Naive B cell (primary cell): ENCODE measurements at regions not wholly inside any gene's neighbourhood (a gene's known extent, or its start where the extent isn't known, plus 50 kb on each side); places are given as distances from the start of the nearest gene placed in this dataset.

Source experiments
- ATAC-seq, 2 donors: fragments of 150-1000 bp; cut with Tn5 transposase; 2 replicates each; pipeline ENCODE4 v1.10.0; 2021; ENCODE audit warnings: low read depth in 2 of 2, mild to moderate bottlenecking in 2 of 2, moderate library complexity in 2 of 2
- DNase-seq: peaks from one replicate; pipeline ENCODE4 v3.0.0; 2022
- H3K27ac Mint-ChIP-seq, 6 donors: one replicate each; pipeline ENCODE4 v1.8.0; 2020 to 2022; ENCODE audit warnings: mild to moderate bottlenecking in 6 of 6, mixed read lengths in 6 of 6, moderate library complexity in 5 of 6, inconsistent platforms in 2 of 6
- H3K27me3 Mint-ChIP-seq, 3 donors: one replicate each; pipeline ENCODE4 v1.8.0; 2021 to 2022; ENCODE audit warnings: mixed read lengths in 3 of 3, mild to moderate bottlenecking in 1 of 3
- H3K36me3 Mint-ChIP-seq, 2 donors: one replicate each; pipeline ENCODE4 v1.8.0; 2020 to 2022; ENCODE audit warnings: mixed read lengths in 2 of 2, inconsistent platforms in 1 of 2, mild to moderate bottlenecking in 1 of 2
- H3K4me1 Mint-ChIP-seq, 3 donors: one replicate each; pipeline ENCODE4 v1.8.0; 2020 to 2022; ENCODE audit warnings: mixed read lengths in 3 of 3, inconsistent platforms in 1 of 3, mild to moderate bottlenecking in 1 of 3, moderate library complexity in 1 of 3
- H3K4me3 Mint-ChIP-seq, 8 donors: one replicate each; pipeline ENCODE4 v1.8.0; 2020 to 2022; ENCODE audit warnings: mild to moderate bottlenecking in 8 of 8, mixed read lengths in 8 of 8, moderate library complexity in 8 of 8, inconsistent platforms in 2 of 8
- H3K9me3 Mint-ChIP-seq, 7 donors: one replicate each; pipeline ENCODE4 v1.8.0; 2020 to 2022; ENCODE audit warnings: mixed read lengths in 7 of 7, mild to moderate bottlenecking in 5 of 7, inconsistent platforms in 2 of 7, moderate library complexity in 1 of 7

GRCh38 chr10:101290881-101291280, 61.6 kb upstream of the LBX1 start:
- ATAC-seq = no peak
- DNase-seq = no peak
- peak overlapping the region in 5 of 8 donors; percentile 24 to 84 (median 45) for H3K4me3 Mint-ChIP-seq

GRCh38 chr10:101291331-101292193, 62.3 kb upstream of the LBX1 start:
- Mint-ChIP-seq H3K4me1 (peaks cover 7 to 20% (median 12%) of the 10 kb centered on the region in 3 donors), H3K36me3 (peaks cover 0 to 12% of the 10 kb centered on the region in 2 donors), H3K27me3 (peaks cover 72 to 87% (median 85%) of the 10 kb centered on the region in 3 donors), H3K9me3 (peaks cover 0 to 2% (median 0%) of the 10 kb centered on the region in 7 donors), H3K4me3 (peak overlapping the region; percentile 56 to 94 (median 88)), H3K27ac (no peak overlapping the region)
- DNase-seq = peak; percentile 35
- ATAC-seq = peak; percentile 71 to 74

More at GRCh38 chr10:101290881-101291280, 61.6 kb upstream of the LBX1 start:
- Mint-ChIP-seq H3K27me3 (peaks cover 74 to 91% (median 89%) of the 10 kb centered on the region in 3 donors), H3K4me1 (peaks cover 12 to 26% (median 13%) of the 10 kb centered on the region in 3 donors), H3K9me3 (peaks cover 0 to 2% (median 0%) of the 10 kb centered on the region in 7 donors), H3K36me3 (peaks cover 0 to 12% of the 10 kb centered on the region in 2 donors), H3K27ac (peak overlapping the region in 1 of 6 donors; percentile 81)

- peaks cover 70 to 87% (median 84%) of the 10 kb centered on the region in 3 donors for H3K27me3 Mint-ChIP-seq
- ATAC-seq (peak; percentile 20 to 39), DNase-seq (no peak)
- H3K4me1 Mint-ChIP-seq = peaks cover 5 to 12% (median 5%) of the 10 kb centered on the region in 3 donors
- peaks cover 0 to 2% (median 0%) of the 10 kb centered on the region in 7 donors for H3K9me3 Mint-ChIP-seq
- H3K27ac Mint-ChIP-seq = peak overlapping the region in 2 of 6 donors; percentile 19 to 66
- H3K4me3 Mint-ChIP-seq = peak overlapping the region; percentile 56 to 94 (median 88)
- peaks cover 0 to 12% of the 10 kb centered on the region in 2 donors for H3K36me3 Mint-ChIP-seq
Observed at GRCh38 chr10:101292194-101293006, 61.6 kb upstream of the BTRC start.

GRCh38 chr10:101293007-101293723, 60.8 kb upstream of the BTRC start:
- peaks cover 70 to 87% (median 84%) of the 10 kb centered on the region in 3 donors for H3K27me3 Mint-ChIP-seq
- H3K27ac Mint-ChIP-seq = peak overlapping the region in 1 of 6 donors; percentile 66
- H3K4me1 Mint-ChIP-seq = peaks cover 5 to 11% (median 9%) of the 10 kb centered on the region in 3 donors
- peak overlapping the region in 7 of 8 donors; percentile 46 to 94 (median 84) for H3K4me3 Mint-ChIP-seq
- H3K36me3 Mint-ChIP-seq = peaks cover 0 to 12% of the 10 kb centered on the region in 2 donors
- H3K9me3 Mint-ChIP-seq = peaks cover 0 to 2% (median 0%) of the 10 kb centered on the region in 7 donors
- ATAC-seq = no peak
- DNase-seq = no peak

- no peaks in the 10 kb centered on the region for H3K9me3 Mint-ChIP-seq
Observed at GRCh38 chr10:101294109-101294508, 59.9 kb upstream of the BTRC start.

GRCh38 chr10:101295261-101295660, 58.7 kb upstream of the BTRC start:
- Mint-ChIP-seq H3K9me3 (no peaks in the 10 kb centered on the region), H3K4me1 (peaks cover 6 to 11% (median 9%) of the 10 kb centered on the region in 3 donors), H3K36me3 (peaks cover 0 to 3% of the 10 kb centered on the region in 2 donors), H3K27ac (peak overlapping the region in 1 of 6 donors; percentile 36), H3K27me3 (peaks cover 57 to 83% (median 78%) of the 10 kb centered on the region in 3 donors), H3K4me3 (no peak overlapping the region)
- no peak for ATAC-seq
- no peak for DNase-seq

More at GRCh38 chr10:101294109-101294508, 59.9 kb upstream of the BTRC start:
- peaks cover 65 to 89% (median 83%) of the 10 kb centered on the region in 3 donors for H3K27me3 Mint-ChIP-seq
- peaks cover 6 to 11% (median 9%) of the 10 kb centered on the region in 3 donors for H3K4me1 Mint-ChIP-seq
- ATAC-seq = no peak
- H3K36me3 Mint-ChIP-seq = peaks cover 0 to 12% of the 10 kb centered on the region in 2 donors
- no peak overlapping the region for H3K27ac Mint-ChIP-seq
- peak overlapping the region in 1 of 8 donors; percentile 18 for H3K4me3 Mint-ChIP-seq
- DNase-seq = no peak

GRCh38 chr10:101297901-101298486, 56.0 kb upstream of the BTRC start:
- H3K9me3 Mint-ChIP-seq = peaks cover 0 to 2% (median 0%) of the 10 kb centered on the region in 7 donors
- peaks cover 62 to 84% (median 81%) of the 10 kb centered on the region in 3 donors for H3K27me3 Mint-ChIP-seq
- ATAC-seq = peak; percentile 77 to 83
- H3K4me1 Mint-ChIP-seq = peaks cover 4 to 6% (median 5%) of the 10 kb centered on the region in 3 donors
- no peak overlapping the region for H3K4me3 Mint-ChIP-seq
- no peak overlapping the region for H3K27ac Mint-ChIP-seq
- H3K36me3 Mint-ChIP-seq = no peaks in the 10 kb centered on the region
- peak; percentile 55 for DNase-seq

- ATAC-seq (no peak), DNase-seq (no peak)
- Mint-ChIP-seq H3K27me3 (peaks cover 62 to 85% (median 83%) of the 10 kb centered on the region in 3 donors), H3K9me3 (peaks cover 0 to 2% (median 0%) of the 10 kb centered on the region in 7 donors), H3K27ac (no peak overlapping the region), H3K4me3 (peak overlapping the region in 1 of 8 donors; percentile 65), H3K36me3 (no peaks in the 10 kb centered on the region), H3K4me1 (peaks cover 4 to 6% (median 4%) of the 10 kb centered on the region in 3 donors)
Observed at GRCh38 chr10:101299211-101299610, 54.8 kb upstream of the BTRC start.

- H3K4me3 Mint-ChIP-seq = no peak overlapping the region
- peaks cover 0 to 3% (median 0%) of the 10 kb centered on the region in 7 donors for H3K9me3 Mint-ChIP-seq
- ATAC-seq = peak; percentile 44 to 57
- no peak overlapping the region for H3K27ac Mint-ChIP-seq
- H3K36me3 Mint-ChIP-seq = no peaks in the 10 kb centered on the region
- peaks cover 4 to 7% (median 6%) of the 10 kb centered on the region in 3 donors for H3K4me1 Mint-ChIP-seq
- no peak for DNase-seq
- H3K27me3 Mint-ChIP-seq = peaks cover 62 to 84% (median 83%) of the 10 kb centered on the region in 3 donors
Observed at GRCh38 chr10:101301111-101301731, 52.7 kb upstream of the BTRC start.

GRCh38 chr10:101303087-101303703, 50.8 kb upstream of the BTRC start:
- H3K36me3 Mint-ChIP-seq = no peaks in the 10 kb centered on the region

More at GRCh38 chr10:101303087-101303703, 50.8 kb upstream of the BTRC start:
- Mint-ChIP-seq H3K9me3 (peaks cover 0 to 3% (median 0%) of the 10 kb centered on the region in 7 donors), H3K4me1 (peaks cover 0 to 3% (median under 1%) of the 10 kb centered on the region in 3 donors), H3K27me3 (peaks cover 69 to 89% (median 84%) of the 10 kb centered on the region in 3 donors), H3K27ac (no peak overlapping the region), H3K4me3 (no peak overlapping the region)
- ATAC-seq (no peak), DNase-seq (no peak)
